Skeletal muscle satellite cell (primary cell): ENCODE measurements at regions not wholly inside any gene's neighbourhood (a gene's known extent, or its start where the extent isn't known, plus 50 kb on each side); places are given as distances from the start of the nearest gene placed in this dataset.
"Not testable (repeated sequence)": the region's sequence is repeated elsewhere in the genome, so short reads cannot be mapped to it uniquely, and the experiment has no call there.

Experiments
- H3K27me3 ChIP-seq: 2 replicates; pipeline ENCODE4 v1.7.0; 2013; ENCODE audit warnings: low read length; ENCODE audit not compliant: control insufficient read depth, insufficient read depth
- H3K36me3 ChIP-seq: 2 replicates; pipeline ENCODE4 v1.7.0; 2013; ENCODE audit warnings: mild to moderate bottlenecking, control low read depth, low read length; ENCODE audit not compliant: insufficient read depth
- H3K4me1 ChIP-seq: 2 replicates; pipeline ENCODE4 v1.7.0; 2013; ENCODE audit warnings: low read length; ENCODE audit not compliant: control insufficient read depth, insufficient read depth
- H3K4me2 ChIP-seq: 2 replicates; pipeline ENCODE4 v1.7.0; 2013; ENCODE audit warnings: mild to moderate bottlenecking, low read length
- H3K4me3 ChIP-seq: 2 replicates; pipeline ENCODE4 v1.7.0; 2013; ENCODE audit warnings: low read length
- H3K9ac ChIP-seq: 2 replicates; pipeline ENCODE4 v1.7.0; 2013; ENCODE audit warnings: mild to moderate bottlenecking, low read depth, low read length, moderate library complexity
- H3K9me3 ChIP-seq: replicated peaks from 2 replicates; pipeline ENCODE4 v1.7.0; 2013; ENCODE audit warnings: mild to moderate bottlenecking, control low read depth, low read length

- no peak overlapping the region for H3K9ac ChIP-seq
- no peaks in the 10 kb centered on the region for H3K36me3 ChIP-seq
- H3K4me3 ChIP-seq = no peak overlapping the region
- no peak overlapping the region for H3K4me2 ChIP-seq
- no peaks in the 10 kb centered on the region for H3K27me3 ChIP-seq
- peaks cover 16% of the 10 kb centered on the region for H3K4me1 ChIP-seq
- no peaks in the 10 kb centered on the region for H3K9me3 ChIP-seq
Observed at GRCh38 chr7:81234896-81235295, 316.0 kb upstream of the SEMA3C start.

- Histone ChIP-seq H3K4me3 (no peak overlapping the region), H3K36me3 (no peaks in the 10 kb centered on the region), H3K4me2 (no peak overlapping the region), H3K27me3 (no peaks in the 10 kb centered on the region), H3K4me1 (peaks cover 16% of the 10 kb centered on the region), H3K9me3 (no peaks in the 10 kb centered on the region), H3K9ac (no peak overlapping the region)
Observed at GRCh38 chr7:81233208-81233940, 314.5 kb upstream of the SEMA3C start.

- H3K4me3 ChIP-seq = no peak overlapping the region
Observed at GRCh38 chr7:81232084-81232799, 313.4 kb upstream of the SEMA3C start.

GRCh38 chr7:81231301-81231838, 312.5 kb upstream of the SEMA3C start:
- peaks cover 10% of the 10 kb centered on the region for H3K4me1 ChIP-seq
- no peaks in the 10 kb centered on the region for H3K36me3 ChIP-seq

More at GRCh38 chr7:81232084-81232799, 313.4 kb upstream of the SEMA3C start:
- no peaks in the 10 kb centered on the region for H3K36me3 ChIP-seq
- H3K27me3 ChIP-seq = no peaks in the 10 kb centered on the region
- peaks cover 16% of the 10 kb centered on the region for H3K4me1 ChIP-seq
- H3K9me3 ChIP-seq = no peaks in the 10 kb centered on the region
- H3K4me2 ChIP-seq = no peak overlapping the region
- no peak overlapping the region for H3K9ac ChIP-seq

GRCh38 chr7:81226234-81226633, 307.4 kb upstream of the SEMA3C start:
- no peaks in the 10 kb centered on the region for H3K27me3 ChIP-seq
- H3K36me3 ChIP-seq = no peaks in the 10 kb centered on the region
- H3K4me1 ChIP-seq = no peaks in the 10 kb centered on the region
- H3K4me3 ChIP-seq = no peak overlapping the region
- H3K9me3 ChIP-seq = peaks cover 7% of the 10 kb centered on the region
- H3K4me2 ChIP-seq = no peak overlapping the region
- H3K9ac ChIP-seq = no peak overlapping the region

More at GRCh38 chr7:81231301-81231838, 312.5 kb upstream of the SEMA3C start:
- H3K9ac ChIP-seq = no peak overlapping the region
- no peak overlapping the region for H3K4me3 ChIP-seq
- no peaks in the 10 kb centered on the region for H3K27me3 ChIP-seq
- no peak overlapping the region for H3K4me2 ChIP-seq
- no peaks in the 10 kb centered on the region for H3K9me3 ChIP-seq

GRCh38 chr7:81222692-81223091, 303.8 kb upstream of the SEMA3C start:
- H3K36me3 ChIP-seq = not testable (repeated sequence)

GRCh38 chr7:81221527-81222217, 302.8 kb upstream of the SEMA3C start:
- H3K27me3 ChIP-seq = no peaks in the 10 kb centered on the region
- no peaks in the 10 kb centered on the region for H3K36me3 ChIP-seq
- no peak overlapping the region for H3K4me2 ChIP-seq
- peaks cover 7% of the 10 kb centered on the region for H3K9me3 ChIP-seq
- no peak overlapping the region for H3K4me3 ChIP-seq
- H3K4me1 ChIP-seq = no peaks in the 10 kb centered on the region
- H3K9ac ChIP-seq = no peak overlapping the region

More at GRCh38 chr7:81222692-81223091, 303.8 kb upstream of the SEMA3C start:
- H3K4me2 ChIP-seq, H3K4me3 ChIP-seq, H3K27me3 ChIP-seq, H3K9me3 ChIP-seq, H3K4me1 ChIP-seq, H3K9ac ChIP-seq: not testable (repeated sequence)

- Histone ChIP-seq H3K36me3 (no peaks in the 10 kb centered on the region), H3K4me1 (no peaks in the 10 kb centered on the region), H3K27me3 (no peaks in the 10 kb centered on the region), H3K4me3 (no peak overlapping the region), H3K9me3 (no peaks in the 10 kb centered on the region), H3K9ac (no peak overlapping the region), H3K4me2 (no peak overlapping the region)
Observed at GRCh38 chr7:81218480-81219106, 299.7 kb upstream of the SEMA3C start.

GRCh38 chr7:81213394-81213793, 294.5 kb upstream of the SEMA3C start:
- Histone ChIP-seq H3K36me3 (no peaks in the 10 kb centered on the region), H3K9ac (no peak overlapping the region), H3K9me3 (no peaks in the 10 kb centered on the region), H3K4me3 (no peak overlapping the region), H3K27me3 (no peaks in the 10 kb centered on the region), H3K4me1 (peaks cover 19% of the 10 kb centered on the region), H3K4me2 (no peak overlapping the region)

GRCh38 chr7:81211934-81212320, 293.1 kb upstream of the SEMA3C start:
- H3K4me1 ChIP-seq = peaks cover 19% of the 10 kb centered on the region
- H3K9me3 ChIP-seq = no peaks in the 10 kb centered on the region
- H3K36me3 ChIP-seq = no peaks in the 10 kb centered on the region

More at GRCh38 chr7:81211934-81212320, 293.1 kb upstream of the SEMA3C start:
- no peak overlapping the region for H3K4me2 ChIP-seq
- no peaks in the 10 kb centered on the region for H3K27me3 ChIP-seq
- H3K4me3 ChIP-seq = no peak overlapping the region
- no peak overlapping the region for H3K9ac ChIP-seq
